GM12878 (cell line): ENCODE measurements at regions not wholly inside any gene's neighbourhood (a gene's known extent, or its start where the extent isn't known, plus 50 kb on each side); places are given as distances from the start of the nearest gene placed in this dataset.

ENCODE experiments used
- ATF2 ChIP-seq: IDR thresholded peaks from 2 replicates; pipeline ENCODE4 v1.6.1; 2012; ENCODE audit warnings: low read length, inconsistent platforms
- BCL11A ChIP-seq: IDR thresholded peaks from 2 replicates; pipeline ENCODE4 v1.6.1; 2011; ENCODE audit warnings: low read depth, low read length
- CTCF ChIP-seq, 3 experiments: IDR thresholded peaks in 2 of 3; conservative IDR thresholded peaks in 1 of 3; 2 replicates each; pipeline ENCODE4 v1.5.1; 2011; ENCODE audit warnings: low read depth in 3 of 3, low read length in 3 of 3, mild to moderate bottlenecking in 3 of 3, control low read depth in 2 of 3, moderate library complexity in 2 of 3, inconsistent platforms in 1 of 3, mixed read lengths in 1 of 3; ENCODE audit not compliant: control insufficient read depth in 2 of 3, insufficient read depth in 1 of 3; ENCODE audit errors: extremely low read depth in 1 of 3
- JUND ChIP-seq: IDR thresholded peaks from 2 replicates; pipeline ENCODE4 v1.6.1; 2012; ENCODE audit warnings: low read depth, mild to moderate bottlenecking, low read length, improper control_type of control experiment, moderate library complexity
- MYC ChIP-seq: IDR thresholded peaks from 2 replicates; pipeline ENCODE4 v1.6.1; 2011; ENCODE audit warnings: mild to moderate bottlenecking, low read length, moderate library complexity, inconsistent platforms; ENCODE audit not compliant: insufficient read depth, insufficient replicate concordance, insufficient read length, severe bottlenecking
- TCF3 ChIP-seq: IDR thresholded peaks from 2 replicates; pipeline ENCODE4 v1.6.1; 2012; ENCODE audit warnings: low read depth, mild to moderate bottlenecking, low read length, borderline replicate concordance; ENCODE audit not compliant: insufficient read depth
- ZNF24 ChIP-seq: fragments of 450-650 bp; IDR thresholded peaks from 2 replicates; pipeline ENCODE4 v1.6.1; 2017; ENCODE audit warnings: antibody characterized with exemption, mild to moderate bottlenecking
- ZNF384 ChIP-seq: IDR thresholded peaks from 2 replicates; pipeline ENCODE4 v1.6.1; 2012; ENCODE audit warnings: low read depth, mild to moderate bottlenecking, low read length, improper control_type of control experiment, borderline replicate concordance
- ZSCAN29 ChIP-seq: fragments of 450-650 bp; IDR thresholded peaks from 2 replicates; pipeline ENCODE4 v1.6.1; 2017; ENCODE audit warnings: mild to moderate bottlenecking, moderate library complexity

- TF ChIP-seq JUND, result no peak
- TF ChIP-seq ZSCAN29, result no peak
- TF ChIP-seq ATF2, result no peak
- TF ChIP-seq BCL11A, result no peak
- no peak for TF ChIP-seq ZNF24
- TF ChIP-seq ZNF384, result no peak
- no peak for TF ChIP-seq CTCF (IDR thresholded peaks at IDR 0.05 in 2 of 3, conservative IDR thresholded peaks at IDR 0.05 in 1 of 3; ENCODE audit: control insufficient read depth in 2 of 3, extremely low read depth in 1 of 3, insufficient read depth in 1 of 3, low read depth in 3 of 3, low read length in 3 of 3)
- TF ChIP-seq MYC, result no peak
- TF ChIP-seq TCF3, result no peak
Observed at GRCh38 chr22:47813661-47814060, 1051.2 kb downstream of the TBC1D22A start.
